Prostate gland (tissue), 2 donors: ENCODE measurements at regions not wholly inside any gene's neighbourhood (a gene's known extent, or its start where the extent isn't known, plus 50 kb on each side); places are given as distances from the start of the nearest gene placed in this dataset.

Experiments used
- DNase-seq: peaks from one replicate; pipeline ENCODE4 v3.0.0-alpha.2; 2019; ENCODE audit warnings: low spot score
- H3K27ac ChIP-seq, 2 donors: fragments of 200-600 bp; sonication (generic); 2 replicates each; pipeline ENCODE4 v1.5.1; 2017 to 2019
- H3K27me3 ChIP-seq: fragments of 200-600 bp; sonication (generic); replicated peaks from 2 replicates; pipeline ENCODE4 v1.5.1; 2019; ENCODE audit not compliant: insufficient read depth
- H3K36me3 ChIP-seq, 2 donors: fragments of 200-600 bp; sonication (generic); 1 replicate in 1 of 2; 2 replicates in 1 of 2; pipeline versions ENCODE4 v1.5.1 to v1.8.1; 2017 to 2019
- H3K4me1 ChIP-seq: fragments of 200-600 bp; sonication (generic); replicated peaks from 2 replicates; pipeline ENCODE4 v1.5.1; 2019
- H3K4me3 ChIP-seq, 2 donors: fragments of 200-600 bp; sonication (generic); 2 replicates each; pipeline ENCODE4 v1.5.1; 2017 to 2019
- H3K9me3 ChIP-seq: fragments of 200-600 bp; sonication (generic); 2 replicates; pipeline ENCODE4 v1.5.1; 2017
- POLR2A ChIP-seq: fragments of 450-650 bp; IDR thresholded peaks from one replicate; pipeline ENCODE4 v1.6.1; 2016; ENCODE audit warnings: antibody characterized with exemption, mild to moderate bottlenecking
- POLR2AphosphoS5 ChIP-seq: sonication (generic); formaldehyde crosslinking; IDR thresholded peaks from one replicate; pipeline ENCODE4 v1.6.1; 2017; ENCODE audit warnings: antibody characterized with exemption
- WGBS: methylation state at CpG from one replicate; pipeline ENCODE4 v1.1.5; 2018; 5-methylcytosine and 5-hydroxymethylcytosine counted together
- intact Hi-C: fragments of 100-400 bp; cut with DNase I; formaldehyde crosslinking; loops from one replicate; pipeline ENCODE4 v1.14.2; 2022
- TF ChIP-seq, protein P1 (sequence below), 4 experiments: fragments of 200-600 bp in 2 of 4; fragments of 450-650 bp in 2 of 4; sonication (generic) in 2 of 4; IDR thresholded peaks; 1 replicate in 3 of 4; 2 replicates in 1 of 4; pipeline ENCODE4 v1.5.1; 2016 to 2019; ENCODE audit warnings: antibody characterized with exemption in 4 of 4, mild to moderate bottlenecking in 2 of 4, moderate library complexity in 2 of 4

DNA sequence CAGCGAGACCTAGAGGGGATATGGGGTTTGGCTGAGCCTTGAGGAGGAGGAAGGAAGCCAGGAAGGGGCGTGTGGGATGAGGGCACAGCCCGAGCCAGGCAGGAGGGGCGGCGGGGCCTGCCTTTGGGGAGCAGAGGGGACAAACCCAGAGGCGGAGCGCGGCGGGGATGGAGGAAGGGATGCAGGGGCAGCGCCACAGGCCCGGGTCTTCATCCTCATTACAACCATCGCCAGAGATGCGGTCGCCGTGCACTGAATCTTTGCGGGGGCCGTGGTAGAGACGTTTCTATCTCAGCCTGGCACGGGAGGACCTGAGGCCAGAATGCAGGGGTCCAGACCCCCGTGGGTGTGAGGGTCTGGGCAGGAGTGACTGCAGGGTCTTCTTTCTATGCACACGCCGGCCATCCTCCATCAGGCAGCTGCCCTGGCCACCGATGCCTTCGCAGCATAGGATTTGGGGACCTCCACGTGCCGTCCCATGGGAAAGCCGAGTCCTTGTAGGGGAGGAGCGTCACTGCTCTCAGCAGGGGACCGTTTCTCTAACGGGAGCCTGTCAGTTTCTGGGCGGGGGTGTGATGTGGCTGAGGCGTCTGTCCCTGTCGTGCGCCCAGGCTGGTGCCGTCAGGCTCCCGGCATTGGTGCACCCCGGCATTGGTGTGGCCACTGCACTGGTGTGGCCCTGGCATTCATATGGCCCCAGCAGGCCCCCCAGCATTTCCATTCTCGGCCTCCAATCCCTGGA, 1267.9 kb downstream of the BRD1 start:
- WGBS, result 86% methylated on average over 37 of the region's 38 CpGs
- no peaks in the 10 kb centered on the region for H3K36me3 ChIP-seq
- no peak for TF ChIP-seq POLR2A
- TF ChIP-seq, protein P1, sequence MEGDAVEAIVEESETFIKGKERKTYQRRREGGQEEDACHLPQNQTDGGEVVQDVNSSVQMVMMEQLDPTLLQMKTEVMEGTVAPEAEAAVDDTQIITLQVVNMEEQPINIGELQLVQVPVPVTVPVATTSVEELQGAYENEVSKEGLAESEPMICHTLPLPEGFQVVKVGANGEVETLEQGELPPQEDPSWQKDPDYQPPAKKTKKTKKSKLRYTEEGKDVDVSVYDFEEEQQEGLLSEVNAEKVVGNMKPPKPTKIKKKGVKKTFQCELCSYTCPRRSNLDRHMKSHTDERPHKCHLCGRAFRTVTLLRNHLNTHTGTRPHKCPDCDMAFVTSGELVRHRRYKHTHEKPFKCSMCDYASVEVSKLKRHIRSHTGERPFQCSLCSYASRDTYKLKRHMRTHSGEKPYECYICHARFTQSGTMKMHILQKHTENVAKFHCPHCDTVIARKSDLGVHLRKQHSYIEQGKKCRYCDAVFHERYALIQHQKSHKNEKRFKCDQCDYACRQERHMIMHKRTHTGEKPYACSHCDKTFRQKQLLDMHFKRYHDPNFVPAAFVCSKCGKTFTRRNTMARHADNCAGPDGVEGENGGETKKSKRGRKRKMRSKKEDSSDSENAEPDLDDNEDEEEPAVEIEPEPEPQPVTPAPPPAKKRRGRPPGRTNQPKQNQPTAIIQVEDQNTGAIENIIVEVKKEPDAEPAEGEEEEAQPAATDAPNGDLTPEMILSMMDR (IDR thresholded peaks at IDR 0.05), result no peak
- TF ChIP-seq POLR2AphosphoS5, result no peak
- DNase-seq, result no peak
- intact Hi-C loops, result no loop called here
- no peaks in the 10 kb centered on the region for H3K4me1 ChIP-seq
- no peaks in the 10 kb centered on the region for H3K9me3 ChIP-seq
- H3K27me3 ChIP-seq, result no peaks in the 10 kb centered on the region
- no peak overlapping the region for H3K27ac ChIP-seq
- no peak overlapping the region for H3K4me3 ChIP-seq

- DNase-seq, result no peak
- 93% methylated on average over 20 of the region's 25 CpGs for WGBS
- H3K36me3 ChIP-seq, result no peaks in the 10 kb centered on the region
- no peaks in the 10 kb centered on the region for H3K4me1 ChIP-seq
- H3K9me3 ChIP-seq, result no peaks in the 10 kb centered on the region
- H3K4me3 ChIP-seq, result no peak overlapping the region
- H3K27ac ChIP-seq, result no peak overlapping the region
- H3K27me3 ChIP-seq, result no peaks in the 10 kb centered on the region
- no peak for TF ChIP-seq POLR2AphosphoS5
- intact Hi-C loops, result no loop called here
Measured at GRCh38 chr22:48558606-48559402, 1268.9 kb downstream of the BRD1 start.

- DNase-seq, result no peak
Measured at GRCh38 chr22:48558016-48558415, 1269.7 kb downstream of the BRD1 start.

DNA sequence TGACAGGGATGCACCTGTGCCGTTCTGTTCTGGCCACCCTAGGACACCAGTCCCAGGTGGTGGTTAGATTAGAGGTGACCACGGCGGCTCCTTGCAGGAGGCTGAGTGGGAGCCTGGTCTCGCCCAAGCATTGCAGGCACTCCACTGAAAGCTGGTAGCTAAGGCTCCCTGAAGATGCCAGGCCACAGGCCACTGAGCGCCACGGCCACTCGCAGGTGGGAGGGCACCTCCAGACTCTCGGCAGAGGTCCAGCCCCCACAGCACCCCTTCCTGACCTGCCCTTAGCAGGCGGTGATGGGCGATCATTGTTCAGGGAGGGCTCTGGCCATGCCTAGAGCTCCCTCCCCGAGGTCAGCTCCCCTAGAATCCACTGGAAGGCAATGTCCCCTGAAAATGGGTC, 1270.2 kb downstream of the BRD1 start:
- Histone ChIP-seq H3K4me1 (no peaks in the 10 kb centered on the region), H3K27ac (no peak overlapping the region), H3K36me3 (no peaks in the 10 kb centered on the region), H3K9me3 (no peaks in the 10 kb centered on the region), H3K27me3 (no peaks in the 10 kb centered on the region), H3K4me3 (no peak overlapping the region)
- intact Hi-C loops, result no loop called here
- TF ChIP-seq, protein P1 (IDR thresholded peaks at IDR 0.05), result no peak
- 92% methylated on average over 11 of the region's 11 CpGs for WGBS
- no peak for DNase-seq

More at GRCh38 chr22:48558016-48558415, 1269.7 kb downstream of the BRD1 start:
- H3K9me3 ChIP-seq, result no peaks in the 10 kb centered on the region
- H3K27me3 ChIP-seq, result no peaks in the 10 kb centered on the region
- H3K27ac ChIP-seq, result no peak overlapping the region
- H3K36me3 ChIP-seq, result no peaks in the 10 kb centered on the region
- H3K4me1 ChIP-seq, result no peaks in the 10 kb centered on the region
- TF ChIP-seq POLR2A (no peak), POLR2AphosphoS5 (no peak)
- TF ChIP-seq, protein P1 (IDR thresholded peaks at IDR 0.05), result no peak
- H3K4me3 ChIP-seq, result no peak overlapping the region
- intact Hi-C loops, result no loop called here
- 96% methylated on average over 12 of the region's 12 CpGs for WGBS

DNA sequence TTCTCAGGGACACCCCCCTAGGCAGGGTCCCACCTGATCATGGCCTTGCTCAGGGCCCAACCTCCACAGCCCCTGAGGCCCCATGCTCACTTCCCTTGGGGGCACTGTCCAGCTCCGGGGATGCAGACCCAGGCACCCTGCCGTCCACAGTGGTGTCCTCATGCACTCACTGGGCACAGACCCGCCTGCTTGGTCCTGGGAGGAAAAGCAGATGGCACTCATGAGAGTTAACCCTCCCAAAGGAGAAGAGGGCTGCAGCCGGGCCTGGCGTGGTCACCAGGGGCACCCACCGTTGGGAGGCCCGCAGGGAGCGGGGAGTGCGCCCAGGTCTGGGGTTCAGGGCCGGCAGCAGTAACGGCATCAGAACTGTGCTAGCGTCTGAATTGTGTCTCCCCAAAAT, 1270.9 kb downstream of the BRD1 start:
- intact Hi-C loops, result no loop called here
- WGBS, result 95% methylated on average over 12 of the region's 12 CpGs
- no peaks in the 10 kb centered on the region for H3K36me3 ChIP-seq

More for the DNA sequence above, 1270.9 kb downstream of the BRD1 start:
- TF ChIP-seq POLR2AphosphoS5 (no peak), POLR2A (no peak)
- TF ChIP-seq, protein P1 (IDR thresholded peaks at IDR 0.05), result no peak
- H3K27me3 ChIP-seq, result no peaks in the 10 kb centered on the region
- no peak overlapping the region for H3K4me3 ChIP-seq
- H3K4me1 ChIP-seq, result no peaks in the 10 kb centered on the region
- no peak overlapping the region for H3K27ac ChIP-seq
- no peaks in the 10 kb centered on the region for H3K9me3 ChIP-seq
- DNase-seq, result no peak
